NB4 (cell line): ENCODE measurements at regions not wholly inside any gene's neighbourhood (a gene's known extent, or its start where the extent isn't known, plus 50 kb on each side); places are given as distances from the start of the nearest gene placed in this dataset.

Experiments used
- DNase-seq: peaks from one replicate; pipeline ENCODE4 v3.0.0; 2010; ENCODE audit warnings: low read depth
- H3K4me3 ChIP-seq: one replicate; pipeline ENCODE4 v1.5.1; 2011; ENCODE audit warnings: mild to moderate bottlenecking, low read depth, low read length, moderate library complexity
- MAX ChIP-seq: IDR thresholded peaks from 2 replicates; pipeline ENCODE4 v1.6.1; 2011; ENCODE audit warnings: low read depth, low read length
- MYC ChIP-seq: IDR thresholded peaks from 2 replicates; pipeline ENCODE4 v1.6.1; 2011; ENCODE audit warnings: low read depth, low read length
- POLR2A ChIP-seq: IDR thresholded peaks from 2 replicates; pipeline ENCODE4 v1.6.1; 2011; ENCODE audit warnings: mild to moderate bottlenecking; ENCODE audit not compliant: insufficient read length; ENCODE audit errors: extremely low read depth
- TF ChIP-seq, protein P1 (sequence below): IDR thresholded peaks from one replicate; pipeline ENCODE4 v1.5.1; 2012; ENCODE audit warnings: low read depth, low read length

- DNase-seq, result no peak
- TF ChIP-seq POLR2A, result no peak
- TF ChIP-seq MYC, result no peak
- TF ChIP-seq, protein P1, sequence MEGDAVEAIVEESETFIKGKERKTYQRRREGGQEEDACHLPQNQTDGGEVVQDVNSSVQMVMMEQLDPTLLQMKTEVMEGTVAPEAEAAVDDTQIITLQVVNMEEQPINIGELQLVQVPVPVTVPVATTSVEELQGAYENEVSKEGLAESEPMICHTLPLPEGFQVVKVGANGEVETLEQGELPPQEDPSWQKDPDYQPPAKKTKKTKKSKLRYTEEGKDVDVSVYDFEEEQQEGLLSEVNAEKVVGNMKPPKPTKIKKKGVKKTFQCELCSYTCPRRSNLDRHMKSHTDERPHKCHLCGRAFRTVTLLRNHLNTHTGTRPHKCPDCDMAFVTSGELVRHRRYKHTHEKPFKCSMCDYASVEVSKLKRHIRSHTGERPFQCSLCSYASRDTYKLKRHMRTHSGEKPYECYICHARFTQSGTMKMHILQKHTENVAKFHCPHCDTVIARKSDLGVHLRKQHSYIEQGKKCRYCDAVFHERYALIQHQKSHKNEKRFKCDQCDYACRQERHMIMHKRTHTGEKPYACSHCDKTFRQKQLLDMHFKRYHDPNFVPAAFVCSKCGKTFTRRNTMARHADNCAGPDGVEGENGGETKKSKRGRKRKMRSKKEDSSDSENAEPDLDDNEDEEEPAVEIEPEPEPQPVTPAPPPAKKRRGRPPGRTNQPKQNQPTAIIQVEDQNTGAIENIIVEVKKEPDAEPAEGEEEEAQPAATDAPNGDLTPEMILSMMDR, result no peak
- TF ChIP-seq MAX, result no peak
- H3K4me3 ChIP-seq, result no peak overlapping the region
These were observed 1138.6 kb downstream of the GATA3 start for GRCh38 chr10:9193120-9193519.

- no peak overlapping the region for H3K4me3 ChIP-seq
- TF ChIP-seq, protein P1, result no peak
- TF ChIP-seq MAX (no peak), POLR2A (no peak), MYC (no peak)
- DNase-seq, result no peak
These were observed 1140.9 kb downstream of the GATA3 start for GRCh38 chr10:9195385-9195784.

DNA sequence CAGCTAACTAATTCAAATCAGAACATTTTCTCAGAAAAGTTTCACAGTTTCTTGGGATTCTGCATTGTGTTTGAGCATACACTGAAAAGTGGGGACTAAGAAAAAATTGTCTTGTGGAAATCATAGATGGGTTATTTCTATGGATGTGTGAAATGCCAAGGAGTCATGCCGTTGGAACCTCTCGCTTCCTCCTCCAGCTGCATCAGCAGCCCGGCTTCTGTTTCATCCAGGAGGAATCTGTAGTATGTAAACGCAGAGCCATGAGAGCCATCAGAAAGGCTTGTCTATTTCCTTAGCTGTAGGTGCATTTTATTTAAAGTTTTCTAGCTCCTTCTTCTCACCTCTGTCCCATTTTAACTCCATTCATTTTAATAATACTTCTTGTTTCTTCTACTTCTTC, 1144.1 kb downstream of the GATA3 start:
- TF ChIP-seq, protein P1, result no peak
- TF ChIP-seq POLR2A, result no peak
- TF ChIP-seq MAX, result no peak
- no peak for TF ChIP-seq MYC
- DNase-seq, result no peak
- no peak overlapping the region for H3K4me3 ChIP-seq

- H3K4me3 ChIP-seq, result no peak overlapping the region
- DNase-seq, result no peak
- TF ChIP-seq MYC (no peak), POLR2A (no peak), MAX (no peak)
These were observed 1151.1 kb downstream of the GATA3 start for GRCh38 chr10:9205558-9205957.

DNA sequence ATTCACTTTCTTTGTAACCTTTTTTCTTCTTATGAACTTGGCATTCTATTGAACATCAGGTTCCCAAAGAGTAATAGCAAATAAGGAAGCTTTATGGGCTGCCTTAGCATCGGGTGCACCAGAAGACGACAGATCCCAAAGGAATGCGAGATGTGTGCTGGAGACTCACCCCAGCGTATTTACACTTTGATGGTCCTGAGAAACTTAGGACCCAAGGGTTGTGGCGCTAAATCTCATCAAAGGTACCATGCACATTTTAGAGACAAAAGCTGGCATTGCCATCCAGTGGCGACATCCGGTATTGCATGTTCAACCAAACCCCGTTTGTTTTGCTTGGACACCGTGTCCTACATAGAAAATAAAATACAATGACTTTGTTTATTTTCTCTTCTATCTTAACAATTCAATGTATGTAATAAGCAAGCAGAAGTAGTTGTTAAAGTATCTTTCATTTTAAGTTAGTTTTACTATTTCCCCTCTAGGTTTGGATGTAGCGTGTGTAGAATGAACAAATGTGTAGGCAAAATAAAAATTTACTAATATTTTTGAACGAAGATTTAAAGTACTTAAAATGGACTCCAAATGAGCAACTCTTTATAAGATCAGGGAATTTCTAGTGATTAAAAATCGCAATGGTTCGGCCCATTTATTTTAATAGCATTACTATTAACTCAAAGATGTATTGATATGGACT, 1154.8 kb downstream of the GATA3 start:
- peak; percentile 48 for DNase-seq

GRCh38 chr10:9211228-9211627, 1156.7 kb downstream of the GATA3 start:
- DNase-seq, result no peak
- H3K4me3 ChIP-seq, result no peak overlapping the region
- no peak for TF ChIP-seq MYC
- no peak for TF ChIP-seq POLR2A
- no peak for TF ChIP-seq MAX
- TF ChIP-seq, protein P1, result no peak

More for the DNA sequence above, 1154.8 kb downstream of the GATA3 start:
- TF ChIP-seq MYC, result no peak
- TF ChIP-seq, protein P1, result peak; percentile 65
- no peak overlapping the region for H3K4me3 ChIP-seq
